ENCODE measurements at regions not wholly inside any gene's neighbourhood (a gene's known extent, or its start where the extent isn't known, plus 50 kb on each side); places are given as distances from the start of the nearest gene placed in this dataset.

DNA sequence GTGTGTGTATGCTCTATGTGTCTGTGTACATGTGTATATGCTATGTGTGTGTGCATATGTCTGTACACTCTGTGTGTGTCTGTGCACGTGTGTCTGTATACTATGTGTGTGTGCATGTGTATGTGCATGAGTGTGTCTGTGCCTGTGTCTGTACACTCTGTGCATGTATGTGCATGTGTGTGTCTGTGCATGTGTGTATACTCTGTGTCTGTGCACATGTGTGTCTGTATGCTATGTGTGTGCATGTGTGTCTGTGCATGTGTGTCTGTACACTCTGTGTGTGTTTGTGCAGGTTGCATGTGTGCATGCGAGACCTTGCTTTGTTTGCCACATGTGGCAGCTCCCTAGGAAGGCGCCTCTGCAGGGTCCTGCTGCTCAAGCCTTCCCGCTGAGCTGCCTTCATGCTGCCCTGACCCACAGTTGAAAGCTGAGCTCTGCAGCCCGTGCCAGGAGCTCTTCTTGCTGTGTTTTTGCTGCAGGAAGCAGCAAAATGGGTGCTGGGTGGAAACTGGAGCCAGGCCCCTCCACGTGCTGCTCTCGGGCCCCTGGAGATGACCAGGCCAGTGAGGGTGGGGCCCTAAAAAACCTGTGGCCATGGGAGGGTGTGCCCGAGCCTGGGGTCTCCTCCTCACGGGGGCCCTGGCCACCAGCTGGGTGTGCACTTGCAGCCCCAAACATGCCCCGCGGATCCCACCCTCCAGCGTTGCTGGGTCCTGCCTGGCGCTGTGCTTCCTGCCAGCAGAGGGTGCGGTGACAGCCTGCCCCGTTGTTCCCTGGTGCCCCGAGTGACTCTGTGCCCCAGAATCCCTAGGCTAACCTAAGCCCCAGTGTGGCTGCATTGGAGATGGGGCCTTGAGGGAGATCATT lies 109.1 kb downstream of the DACT2 start:
- DNase-seq = no peak

DNA sequence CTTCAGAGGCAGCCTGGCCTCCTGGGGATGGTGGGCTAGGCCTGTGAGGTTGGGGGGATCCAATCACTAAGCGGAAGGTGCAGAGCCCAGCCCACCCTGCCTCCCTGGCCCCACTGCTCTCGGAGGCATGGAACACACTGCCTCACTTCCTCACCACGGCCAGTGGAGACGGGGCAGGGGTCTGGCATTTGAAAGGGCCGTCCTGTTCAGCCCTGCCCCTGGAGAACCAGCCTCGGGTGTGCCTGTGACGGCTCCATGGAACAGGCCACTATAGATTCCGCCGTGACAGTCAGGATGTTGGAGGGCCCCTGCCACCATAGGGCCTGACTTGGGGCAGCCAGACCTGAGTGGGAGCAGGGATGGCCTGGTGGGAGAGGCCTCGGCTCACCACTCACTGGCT lies 110.2 kb downstream of the DACT2 start:
- DNase-seq = no peak

GRCh38 chr6:168208854-168209253 lies 110.7 kb downstream of the DACT2 start:
- no peak for DNase-seq

DNA sequence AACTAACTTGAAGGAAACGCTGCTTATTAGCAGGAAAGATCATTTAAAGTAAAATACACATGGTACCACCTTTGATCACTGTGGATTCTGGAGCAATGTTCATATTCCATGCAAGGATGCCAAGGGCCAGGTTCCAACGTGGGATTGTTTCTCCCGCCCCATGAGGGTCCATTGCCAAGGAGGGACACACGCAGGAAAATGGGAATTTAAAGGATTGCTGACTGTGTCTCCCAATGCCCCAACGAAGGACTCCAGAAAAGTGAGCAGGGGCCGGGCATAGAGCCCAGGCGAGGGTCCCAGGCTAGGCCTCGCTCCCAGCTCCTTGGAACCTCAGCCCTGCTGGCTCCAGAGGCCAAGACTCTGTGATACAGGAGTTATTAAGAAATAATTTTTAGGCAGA lies 111.2 kb downstream of the DACT2 start:
- no peak for DNase-seq

DNA sequence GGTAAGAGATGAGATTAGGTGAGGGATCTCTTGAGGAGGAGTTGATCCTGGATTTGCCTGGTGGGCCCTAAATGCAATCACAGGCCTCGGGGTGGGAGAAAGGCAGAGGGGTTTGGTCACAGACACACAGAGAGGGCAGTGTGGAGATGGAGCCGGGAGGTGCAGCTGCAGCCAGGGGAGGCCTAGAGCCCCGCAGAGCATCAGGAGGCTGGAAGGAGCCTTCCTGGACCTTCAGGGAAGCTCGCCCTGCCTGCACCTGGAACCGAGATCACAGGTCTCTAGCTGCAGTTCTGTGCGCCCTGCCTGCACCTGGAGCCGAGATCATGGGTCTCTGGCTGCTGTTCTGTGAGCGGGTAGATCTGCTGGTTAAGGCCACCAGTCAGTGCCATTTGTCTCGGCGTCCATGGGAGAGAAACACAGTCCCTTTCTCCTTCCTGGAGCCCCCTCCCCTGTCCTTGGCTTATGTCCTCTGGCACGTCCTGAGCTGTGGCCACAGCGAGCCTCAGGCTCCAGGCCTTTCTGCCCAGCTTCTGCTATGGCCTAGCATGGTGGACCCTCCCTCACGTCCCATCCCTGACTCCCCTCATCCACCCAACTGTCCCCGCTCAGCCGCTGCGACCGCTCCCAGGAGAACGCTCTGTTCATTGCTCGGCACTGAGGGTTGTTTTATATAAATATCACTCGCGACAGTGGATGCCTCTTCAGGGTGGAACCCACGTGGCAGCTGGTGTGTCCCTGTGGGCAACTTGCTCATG lies 112.0 kb downstream of the DACT2 start:
- no peak for DNase-seq

- no peak for DNase-seq
Observed at GRCh38 chr6:168206661-168207274, 112.8 kb downstream of the DACT2 start.

- no peak for DNase-seq
Observed at GRCh38 chr6:168206186-168206585, 113.4 kb downstream of the DACT2 start.

DNA sequence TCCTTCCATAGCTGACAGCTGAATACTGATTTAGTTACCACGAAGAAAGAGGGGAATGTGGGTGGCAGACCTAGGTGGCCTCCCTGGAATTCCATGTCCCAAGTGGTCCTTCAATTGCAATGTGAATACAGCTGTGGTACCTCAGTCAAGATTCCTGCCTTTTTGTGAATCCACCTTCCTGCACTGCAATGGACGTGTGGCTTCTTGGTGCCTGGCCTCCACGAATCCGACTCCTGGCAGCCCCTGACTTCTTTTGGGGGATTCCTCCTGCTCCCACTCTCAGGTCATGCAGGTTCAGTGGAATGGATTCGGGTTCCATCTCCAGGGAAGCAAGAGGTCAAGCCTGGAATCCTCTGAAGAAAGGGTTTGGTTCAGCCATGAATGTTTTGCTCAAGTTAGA lies 117.8 kb downstream of the DACT2 start:
- no peak for DNase-seq

DNA sequence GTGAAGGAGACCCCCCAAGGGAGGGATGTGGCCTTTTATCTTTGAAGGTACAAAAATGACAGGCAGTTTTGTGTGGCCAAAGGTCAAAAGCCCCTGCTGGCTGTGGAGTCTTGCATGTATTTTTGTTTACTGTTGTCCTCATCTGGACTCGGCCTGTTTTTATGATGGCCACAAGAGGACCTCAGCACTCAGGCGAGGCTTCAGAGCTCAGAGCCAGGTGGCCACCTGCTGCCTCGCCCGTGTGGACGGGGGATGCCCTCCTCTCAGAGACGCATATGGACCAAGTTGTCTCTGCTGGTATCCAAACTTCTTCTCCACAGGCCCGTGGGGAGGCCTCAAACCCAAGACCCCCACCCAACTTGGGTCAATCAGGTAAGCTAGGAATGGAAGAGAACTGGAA lies 118.2 kb downstream of the DACT2 start:
- peak; percentile 11 for DNase-seq

DNA sequence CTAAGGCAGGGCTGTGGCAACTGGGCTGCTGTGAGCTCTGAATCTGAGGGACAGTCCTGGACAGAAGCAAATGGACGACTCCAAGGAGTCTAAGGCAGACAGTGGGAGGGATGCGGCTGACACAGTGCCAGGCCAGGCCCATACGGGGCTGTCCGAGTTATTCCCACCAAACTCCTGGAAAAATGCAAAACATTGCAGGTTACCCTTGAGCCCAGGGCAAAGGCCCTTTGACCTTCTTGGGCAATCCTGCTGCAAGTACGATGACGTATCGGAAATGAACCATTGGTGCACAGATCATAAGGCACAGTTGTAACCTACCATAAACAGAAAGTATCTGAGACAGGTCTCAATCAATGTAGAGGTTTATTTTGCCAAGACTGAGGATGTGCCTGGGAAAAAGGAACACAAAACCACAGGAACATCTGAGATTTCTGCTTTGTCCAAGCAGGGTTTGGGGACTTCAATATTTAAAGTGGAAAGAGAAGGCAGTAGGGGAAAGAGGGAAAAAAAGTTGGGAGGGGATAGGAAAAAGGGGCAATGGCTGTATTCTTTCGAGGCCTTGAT lies 118.9 kb downstream of the DACT2 start:
- DNase-seq = no peak

GRCh38 chr6:168198302-168199180 lies 119.5 kb upstream of the FRMD1 start:
- no peak for DNase-seq

DNA sequence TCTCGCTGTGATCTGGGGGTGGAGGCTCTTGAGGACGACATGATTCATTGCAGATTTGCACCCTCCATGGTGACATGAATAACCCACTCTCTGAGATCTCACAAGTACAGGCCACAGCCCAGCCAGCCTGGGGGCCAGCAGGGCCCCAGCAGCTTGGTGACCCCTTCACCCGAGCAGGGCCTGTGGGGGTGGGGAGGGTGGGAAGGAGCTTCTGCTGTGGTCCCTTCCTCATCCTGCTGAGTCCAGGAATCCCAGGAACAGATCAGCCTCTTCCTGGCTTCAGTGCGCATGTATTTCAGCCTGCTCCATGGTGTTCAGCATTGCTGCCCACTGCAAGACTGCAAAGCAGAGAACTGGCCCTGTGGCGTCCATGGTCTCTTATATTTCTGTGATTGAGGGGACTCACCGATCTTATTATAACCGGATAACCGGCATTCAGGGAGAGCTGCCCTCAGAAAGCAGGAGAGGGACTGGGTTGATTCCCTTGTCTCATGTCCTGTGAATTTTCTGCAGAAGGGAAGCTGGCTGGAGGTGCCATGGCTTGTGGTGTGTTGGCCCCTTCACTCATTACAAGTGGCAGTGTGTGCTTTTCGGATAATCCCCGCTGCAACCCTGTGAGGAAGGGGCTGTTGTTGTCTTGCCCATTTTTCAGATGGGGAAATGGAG lies 118.8 kb upstream of the FRMD1 start:
- no peak for DNase-seq

GRCh38 chr6:168196881-168197635 lies 118.0 kb upstream of the FRMD1 start:
- DNase-seq = no peak

GRCh38 chr6:168196385-168196860 lies 117.4 kb upstream of the FRMD1 start:
- DNase-seq = peak; percentile 85

DNA sequence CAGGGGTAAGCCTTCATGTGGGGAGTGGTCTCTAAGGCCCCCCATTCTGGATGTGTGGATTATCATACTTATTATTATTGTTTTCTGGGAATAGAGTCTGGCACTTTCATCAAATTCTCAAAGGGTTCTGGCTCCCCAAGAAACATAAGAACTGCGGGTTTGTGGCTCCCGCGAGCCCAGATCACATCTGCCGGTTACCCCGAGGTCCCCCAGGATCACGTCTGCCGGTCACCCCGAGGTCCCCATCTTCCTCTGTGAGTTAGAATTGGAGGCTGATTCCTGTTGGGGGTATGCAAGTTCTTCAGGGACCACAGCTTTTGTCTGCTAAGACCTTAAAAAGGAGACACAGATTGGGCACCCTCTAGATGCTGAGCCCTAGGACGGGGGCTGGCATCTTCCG lies 116.7 kb upstream of the FRMD1 start:
- DNase-seq = no peak

DNA sequence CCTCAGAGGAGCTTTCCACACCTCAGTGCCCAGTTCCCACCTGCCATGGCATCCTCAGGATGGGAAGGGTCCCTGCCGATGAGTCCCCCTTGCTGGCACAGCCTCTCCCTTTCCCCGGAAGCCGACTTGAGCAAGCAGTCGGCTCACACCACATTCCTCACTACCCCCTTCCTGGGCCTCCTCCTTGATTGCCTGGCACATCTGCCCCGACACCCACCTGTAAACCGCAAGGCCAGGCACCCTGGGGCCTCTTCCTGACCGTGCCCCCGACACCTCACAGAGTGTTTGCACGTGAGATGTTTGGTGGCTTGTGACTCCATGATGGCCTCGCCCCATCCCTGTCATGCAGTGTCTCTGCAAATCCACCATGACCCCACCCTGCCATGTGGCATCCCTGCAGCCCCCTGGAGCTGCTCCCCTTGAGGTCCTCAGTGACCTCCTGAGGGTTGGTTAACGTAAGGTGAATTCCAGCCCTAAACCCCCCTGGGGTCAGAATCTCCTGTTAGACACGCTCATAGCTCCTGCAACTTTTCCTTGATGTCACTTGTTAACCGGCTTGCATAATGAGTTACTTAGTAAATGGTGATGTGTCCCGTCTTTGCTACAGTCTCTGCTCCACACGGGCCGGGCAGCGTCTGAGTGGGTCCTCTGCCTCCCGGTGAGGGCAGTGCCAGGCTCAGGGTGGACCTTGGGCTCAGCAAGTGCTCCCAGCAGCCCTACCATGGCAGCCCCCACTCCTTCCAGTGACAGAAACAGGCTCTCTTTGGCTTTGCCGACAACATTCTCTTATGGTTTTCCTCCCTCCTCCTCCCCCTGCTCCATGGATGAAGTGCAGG lies 115.9 kb upstream of the FRMD1 start:
- DNase-seq = no peak

DNA sequence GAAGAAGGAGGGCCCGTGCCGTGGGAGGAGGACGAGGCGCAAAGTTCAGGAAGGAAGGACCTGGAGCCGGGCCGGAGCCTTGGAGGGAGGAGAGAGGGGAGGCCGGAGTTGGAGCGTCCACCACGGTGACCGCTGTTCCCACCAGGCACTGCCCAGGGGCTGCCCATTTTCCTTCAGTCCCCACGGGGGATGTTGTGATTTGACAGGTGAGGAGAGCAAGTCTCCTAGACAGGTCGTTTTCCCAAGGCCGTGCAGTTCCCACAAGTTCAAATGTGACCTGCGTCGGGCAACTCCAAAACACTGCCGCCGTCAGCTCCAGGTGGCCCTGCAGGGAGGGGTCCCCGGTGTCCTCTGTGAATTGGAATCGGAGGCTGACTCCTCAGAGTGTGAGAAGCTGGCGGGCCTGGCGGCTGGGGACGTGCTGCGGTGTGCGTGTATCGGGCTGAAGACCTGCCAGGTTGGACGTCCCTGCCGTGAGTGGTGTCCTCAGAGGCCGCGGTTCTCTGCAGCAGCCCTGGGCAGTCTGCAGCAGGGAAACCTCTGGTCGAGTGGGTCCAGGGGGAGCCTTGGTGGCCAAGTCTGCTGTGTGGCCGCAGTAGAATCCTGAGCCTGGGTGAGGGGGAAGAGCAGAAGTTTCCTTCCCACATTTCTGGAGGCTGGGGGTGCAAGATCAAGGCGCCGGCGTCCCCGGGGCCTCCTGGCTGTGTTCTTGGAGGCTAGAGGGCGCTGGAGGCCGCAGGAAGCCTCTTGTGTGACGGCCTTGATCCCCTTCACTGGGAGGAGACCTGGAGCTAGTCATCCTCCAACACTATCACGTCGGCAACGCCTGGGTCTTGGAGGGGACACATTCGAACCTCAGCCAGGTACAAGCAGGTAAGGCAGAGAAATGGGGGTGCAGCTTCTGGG lies 115.1 kb upstream of the FRMD1 start:
- no peak for DNase-seq

GRCh38 chr6:168192901-168193815 lies 114.1 kb upstream of the FRMD1 start:
- DNase-seq = no peak
